Chondrocyte (in vitro differentiated cells): ENCODE measurements at regions not wholly inside any gene's neighbourhood (a gene's known extent, or its start where the extent isn't known, plus 50 kb on each side); places are given as distances from the start of the nearest gene placed in this dataset.

Source experiments
- DNase-seq: peaks from one replicate; pipeline ENCODE4 v3.0.0; 2021; ENCODE audit warnings: mixed read lengths, low spot score
- H3K27ac Mint-ChIP-seq: one replicate; pipeline ENCODE4 v1.8.0; 2021; ENCODE audit warnings: mild to moderate bottlenecking, moderate library complexity, mixed read lengths; ENCODE audit not compliant: unreplicated experiment
- H3K27me3 Mint-ChIP-seq: 2 replicates; pipeline ENCODE4 v1.8.0; 2021; ENCODE audit warnings: low read depth, mixed read lengths
- H3K36me3 Mint-ChIP-seq: 2 replicates; pipeline ENCODE4 v1.8.0; 2021; ENCODE audit warnings: low read depth, mixed read lengths
- H3K4me1 Mint-ChIP-seq: 2 replicates; pipeline ENCODE4 v1.8.0; 2021; ENCODE audit warnings: low read depth, mild to moderate bottlenecking, mixed read lengths
- H3K4me3 Mint-ChIP-seq: one replicate; pipeline ENCODE4 v1.8.0; 2021; ENCODE audit warnings: mild to moderate bottlenecking, moderate library complexity, mixed read lengths; ENCODE audit not compliant: unreplicated experiment
- H3K9me3 Mint-ChIP-seq: 2 replicates; pipeline ENCODE4 v1.8.0; 2021; ENCODE audit warnings: low read depth, mixed read lengths
- TF ChIP-seq, protein P1 (sequence below): fragments of 200-600 bp; sonication (generic); IDR thresholded peaks from 2 replicates; pipeline ENCODE4 v1.5.0; 2021; ENCODE audit warnings: antibody characterized with exemption, mild to moderate bottlenecking, moderate library complexity

GRCh38 chr2:175823707-175824073, 178.4 kb downstream of the LNPK start:
- Mint-ChIP-seq H3K27ac (no peak overlapping the region), H3K9me3 (no peaks in the 10 kb centered on the region), H3K36me3 (no peaks in the 10 kb centered on the region), H3K27me3 (peaks cover 20% of the 10 kb centered on the region), H3K4me1 (no peaks in the 10 kb centered on the region), H3K4me3 (no peak overlapping the region)
- TF ChIP-seq, protein P1, sequence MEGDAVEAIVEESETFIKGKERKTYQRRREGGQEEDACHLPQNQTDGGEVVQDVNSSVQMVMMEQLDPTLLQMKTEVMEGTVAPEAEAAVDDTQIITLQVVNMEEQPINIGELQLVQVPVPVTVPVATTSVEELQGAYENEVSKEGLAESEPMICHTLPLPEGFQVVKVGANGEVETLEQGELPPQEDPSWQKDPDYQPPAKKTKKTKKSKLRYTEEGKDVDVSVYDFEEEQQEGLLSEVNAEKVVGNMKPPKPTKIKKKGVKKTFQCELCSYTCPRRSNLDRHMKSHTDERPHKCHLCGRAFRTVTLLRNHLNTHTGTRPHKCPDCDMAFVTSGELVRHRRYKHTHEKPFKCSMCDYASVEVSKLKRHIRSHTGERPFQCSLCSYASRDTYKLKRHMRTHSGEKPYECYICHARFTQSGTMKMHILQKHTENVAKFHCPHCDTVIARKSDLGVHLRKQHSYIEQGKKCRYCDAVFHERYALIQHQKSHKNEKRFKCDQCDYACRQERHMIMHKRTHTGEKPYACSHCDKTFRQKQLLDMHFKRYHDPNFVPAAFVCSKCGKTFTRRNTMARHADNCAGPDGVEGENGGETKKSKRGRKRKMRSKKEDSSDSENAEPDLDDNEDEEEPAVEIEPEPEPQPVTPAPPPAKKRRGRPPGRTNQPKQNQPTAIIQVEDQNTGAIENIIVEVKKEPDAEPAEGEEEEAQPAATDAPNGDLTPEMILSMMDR: no peak
- DNase-seq: no peak

DNA sequence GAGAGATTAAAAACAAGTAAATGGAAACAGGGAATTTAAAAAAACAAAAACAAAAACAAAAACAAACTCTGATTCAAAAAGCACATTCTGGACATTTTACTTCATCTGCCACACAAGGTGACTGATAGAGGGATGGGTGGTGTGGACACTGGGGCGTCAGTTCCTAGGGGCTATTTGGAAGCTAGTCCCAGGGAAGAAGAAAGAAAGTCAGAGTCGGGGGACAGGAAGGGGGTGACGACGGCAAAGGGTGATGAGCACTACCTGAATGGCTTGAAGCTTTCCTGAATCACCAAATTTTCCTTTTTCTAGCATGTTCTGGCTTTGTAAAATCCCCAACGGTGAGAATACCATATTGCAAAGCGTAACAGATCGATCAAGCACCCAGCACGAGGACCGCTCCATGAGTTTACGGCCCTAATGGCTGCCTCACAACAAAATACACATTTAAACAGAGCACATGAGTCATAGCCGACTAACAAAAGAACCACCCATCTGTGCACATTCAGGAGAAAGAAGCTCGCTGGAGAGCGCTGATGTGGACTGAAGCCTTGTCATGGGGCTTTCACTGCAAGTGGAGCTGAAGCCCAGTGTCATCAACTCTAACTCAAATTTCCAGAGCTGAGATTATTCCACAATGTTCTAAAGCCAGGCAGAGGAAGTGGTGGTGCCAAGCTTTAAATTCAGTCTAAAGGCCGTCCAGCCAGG, 178.9 kb downstream of the LNPK start:
- no peaks in the 10 kb centered on the region for H3K4me1 Mint-ChIP-seq
- peaks cover 20% of the 10 kb centered on the region for H3K27me3 Mint-ChIP-seq
- TF ChIP-seq, protein P1: no peak
- no peak overlapping the region for H3K4me3 Mint-ChIP-seq
- no peaks in the 10 kb centered on the region for H3K36me3 Mint-ChIP-seq
- no peak for DNase-seq
- H3K27ac Mint-ChIP-seq: no peak overlapping the region
- no peaks in the 10 kb centered on the region for H3K9me3 Mint-ChIP-seq

GRCh38 chr2:175817221-175817620, 184.8 kb downstream of the LNPK start:
- Mint-ChIP-seq H3K27ac (no peak overlapping the region), H3K36me3 (peaks cover 2% of the 10 kb centered on the region), H3K27me3 (peaks cover 18% of the 10 kb centered on the region), H3K9me3 (peaks cover 12% of the 10 kb centered on the region), H3K4me1 (no peaks in the 10 kb centered on the region), H3K4me3 (no peak overlapping the region)
- TF ChIP-seq, protein P1: no peak
- no peak for DNase-seq

- Mint-ChIP-seq H3K9me3 (peaks cover 12% of the 10 kb centered on the region), H3K4me1 (no peaks in the 10 kb centered on the region), H3K27ac (no peak overlapping the region), H3K4me3 (no peak overlapping the region), H3K27me3 (peaks cover 8% of the 10 kb centered on the region), H3K36me3 (peaks cover 2% of the 10 kb centered on the region)
- TF ChIP-seq, protein P1: no peak
- no peak for DNase-seq
These were observed 186.5 kb downstream of the LNPK start for GRCh38 chr2:175815537-175815936.

- DNase-seq: no peak
These were observed 190.1 kb downstream of the LNPK start for GRCh38 chr2:175811971-175812370.

More at GRCh38 chr2:175811971-175812370, 190.1 kb downstream of the LNPK start:
- Mint-ChIP-seq H3K4me1 (no peaks in the 10 kb centered on the region), H3K27ac (no peak overlapping the region), H3K27me3 (peaks cover 3% of the 10 kb centered on the region), H3K9me3 (peaks cover 10% of the 10 kb centered on the region), H3K36me3 (peaks cover 2% of the 10 kb centered on the region), H3K4me3 (no peak overlapping the region)
- TF ChIP-seq, protein P1: no peak
